PC-3 (cell line): ENCODE measurements at regions not wholly inside any gene's neighbourhood (a gene's known extent, or its start where the extent isn't known, plus 50 kb on each side); places are given as distances from the start of the nearest gene placed in this dataset.

Experiments
- EZH2 ChIP-seq: fragments of 300-600 bp; sonication (generic); IDR thresholded peaks from one replicate; pipeline ENCODE4 v1.6.1; 2017; ENCODE audit warnings: antibody characterized with exemption, mild to moderate bottlenecking, low read length; ENCODE audit not compliant: unreplicated experiment
- EZH2phosphoT487 ChIP-seq: fragments of 300-600 bp; sonication (generic); IDR thresholded peaks from 2 replicates; pipeline ENCODE4 v1.6.1; 2018; ENCODE audit warnings: mild to moderate bottlenecking, antibody characterized with exemption, low read length, borderline replicate concordance
- TF ChIP-seq, protein P1 (sequence below): fragments of 300-600 bp; sonication (generic); conservative IDR thresholded peaks from 2 replicates; pipeline ENCODE4 v1.5.1; 2017; ENCODE audit warnings: antibody characterized with exemption, low read depth, mild to moderate bottlenecking, low read length

DNA sequence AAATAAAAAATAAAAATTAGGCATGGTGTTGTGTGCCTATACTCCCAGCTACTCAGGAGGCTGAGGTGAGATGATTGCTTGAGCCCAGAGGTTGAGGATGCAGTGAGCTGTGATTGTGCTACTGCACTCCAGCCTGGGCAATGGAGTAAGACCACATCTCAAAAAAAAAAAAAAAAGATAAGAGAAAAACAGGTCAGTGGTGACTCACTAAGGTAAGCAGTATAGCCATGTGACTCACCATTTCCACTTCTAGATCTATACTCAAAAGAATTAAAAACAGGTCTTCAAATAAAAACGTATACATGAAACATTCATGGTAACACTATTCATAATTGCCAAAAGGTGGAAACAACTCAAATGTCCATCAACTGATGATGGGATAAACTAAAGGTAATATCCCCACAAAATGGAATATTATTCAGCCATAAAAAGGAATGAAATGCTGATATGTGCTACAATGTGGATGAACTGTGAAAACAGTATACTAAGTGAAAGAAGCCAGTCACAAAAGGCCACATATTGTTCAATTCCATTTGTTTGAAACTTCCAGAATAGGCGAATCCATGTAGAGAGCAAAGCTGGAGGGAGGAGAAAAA is 75.1 kb downstream of the ZNF281 start:
- TF ChIP-seq, protein P1, sequence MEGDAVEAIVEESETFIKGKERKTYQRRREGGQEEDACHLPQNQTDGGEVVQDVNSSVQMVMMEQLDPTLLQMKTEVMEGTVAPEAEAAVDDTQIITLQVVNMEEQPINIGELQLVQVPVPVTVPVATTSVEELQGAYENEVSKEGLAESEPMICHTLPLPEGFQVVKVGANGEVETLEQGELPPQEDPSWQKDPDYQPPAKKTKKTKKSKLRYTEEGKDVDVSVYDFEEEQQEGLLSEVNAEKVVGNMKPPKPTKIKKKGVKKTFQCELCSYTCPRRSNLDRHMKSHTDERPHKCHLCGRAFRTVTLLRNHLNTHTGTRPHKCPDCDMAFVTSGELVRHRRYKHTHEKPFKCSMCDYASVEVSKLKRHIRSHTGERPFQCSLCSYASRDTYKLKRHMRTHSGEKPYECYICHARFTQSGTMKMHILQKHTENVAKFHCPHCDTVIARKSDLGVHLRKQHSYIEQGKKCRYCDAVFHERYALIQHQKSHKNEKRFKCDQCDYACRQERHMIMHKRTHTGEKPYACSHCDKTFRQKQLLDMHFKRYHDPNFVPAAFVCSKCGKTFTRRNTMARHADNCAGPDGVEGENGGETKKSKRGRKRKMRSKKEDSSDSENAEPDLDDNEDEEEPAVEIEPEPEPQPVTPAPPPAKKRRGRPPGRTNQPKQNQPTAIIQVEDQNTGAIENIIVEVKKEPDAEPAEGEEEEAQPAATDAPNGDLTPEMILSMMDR: no peak
- TF ChIP-seq EZH2: no peak
- TF ChIP-seq EZH2phosphoT487: no peak
